ENCODE measurements at regions not wholly inside any gene's neighbourhood (a gene's known extent, or its start where the extent isn't known, plus 50 kb on each side); places are given as distances from the start of the nearest gene placed in this dataset.

GRCh38 chr2:144679942-144680341, 160.0 kb upstream of the ZEB2 start:
- no peak for TF ChIP-seq CTCF (IDR thresholded peaks at IDR 0.05)
- no peak for TF ChIP-seq POLR2A (IDR thresholded peaks at IDR 0.05)
